Kidney (tissue), 13 donors: ENCODE measurements at regions not wholly inside any gene's neighbourhood (a gene's known extent, or its start where the extent isn't known, plus 50 kb on each side); places are given as distances from the start of the nearest gene placed in this dataset.

Source experiments
- DNase-seq, 5 donors: peaks; one replicate each; pipeline ENCODE4 v3.0.0-alpha.2; 2013 to 2020
- FAIRE-seq: peaks from 2 replicates; lab custom pipeline; 2012; peaks lifted over from hg19 to GRCh38; lab: Jason Lieb, UNC
- H3K27ac ChIP-seq, 2 donors: one replicate each; pipeline ENCODE4 v1.7.0; 2013; ENCODE audit warnings: low read depth in 2 of 2, low read length in 2 of 2, inconsistent platforms in 1 of 2
- H3K27me3 ChIP-seq: one replicate; pipeline ENCODE4 v1.7.1; 2013; ENCODE audit warnings: low read length, inconsistent platforms; ENCODE audit not compliant: control insufficient read depth, insufficient read depth
- H3K36me3 ChIP-seq, 3 donors: one replicate each; pipeline versions ENCODE4 v1.7.0 to v1.7.1; 2013; ENCODE audit warnings: low read length in 3 of 3, control low read depth in 1 of 3, inconsistent platforms in 1 of 3; ENCODE audit not compliant: insufficient read depth in 3 of 3, control insufficient read depth in 2 of 3
- H3K4me1 ChIP-seq, 3 donors: one replicate each; pipeline versions ENCODE4 v1.7.0 to v1.7.1; 2013; ENCODE audit warnings: low read length in 3 of 3, inconsistent platforms in 1 of 3, low read depth in 1 of 3; ENCODE audit not compliant: control insufficient read depth in 2 of 3, insufficient read depth in 2 of 3
- H3K4me3 ChIP-seq, 3 donors: one replicate each; pipeline versions ENCODE4 v1.7.0 to v1.8.1; 2013; ENCODE audit warnings: low read length in 3 of 3, control low read depth in 1 of 3, inconsistent platforms in 1 of 3
- H3K9ac ChIP-seq, 3 donors: one replicate each; pipeline versions ENCODE4 v1.7.0 to v1.7.1; 2013; ENCODE audit warnings: low read length in 3 of 3, control low read depth in 1 of 3, inconsistent platforms in 1 of 3
- H3K9me3 ChIP-seq, 3 donors: one replicate each; pipeline versions ENCODE4 v1.7.0 to v1.7.1; 2013; ENCODE audit warnings: low read length in 3 of 3, control low read depth in 1 of 3, inconsistent platforms in 1 of 3; ENCODE audit not compliant: control insufficient read depth in 2 of 3, insufficient read depth in 1 of 3
- CTCF ChIP-seq: IDR thresholded peaks from 3 replicates; pipeline ENCODE4 v1.5.1; 2012; ENCODE audit warnings: mild to moderate bottlenecking, moderate library complexity, borderline replicate concordance; ENCODE audit not compliant: insufficient read depth; ENCODE audit errors: extremely low read depth
- intact Hi-C: fragments of 100-400 bp; cut with DNase I; formaldehyde crosslinking; loops from one replicate; pipeline ENCODE4 v1.11.1; 2022
- donor health status: control.
- donor health status: control.
- donor health status: control.
- donor health status: control.
- donor health status: control.
- donor health status: DM: yes; HTN: yes; CAD: no.
- donor health status: Normal renal cell carcinoma (clear cell type).

GRCh38 chr9:89668216-89668865, 63.5 kb downstream of the GADD45G start:
- H3K4me3 ChIP-seq = no peak overlapping the region
- intact Hi-C loops = no loop called here
- no peaks in the 10 kb centered on the region for H3K27me3 ChIP-seq
- no peak overlapping the region for H3K9ac ChIP-seq
- no peak for TF ChIP-seq CTCF
- H3K4me1 ChIP-seq = peaks cover 0 to 16% (median 3%) of the 10 kb centered on the region in 3 donors
- DNase-seq (peak in 1 of 5 donors; percentile 30), FAIRE-seq (no peak)
- no peaks in the 10 kb centered on the region for H3K36me3 ChIP-seq
- H3K27ac ChIP-seq = no peak overlapping the region
- no peaks in the 10 kb centered on the region for H3K9me3 ChIP-seq

- Histone ChIP-seq H3K9me3 (no peaks in the 10 kb centered on the region), H3K4me3 (no peak overlapping the region), H3K4me1 (peaks cover 0 to 16% (median 3%) of the 10 kb centered on the region in 3 donors), H3K27me3 (no peaks in the 10 kb centered on the region), H3K36me3 (no peaks in the 10 kb centered on the region), H3K9ac (no peak overlapping the region), H3K27ac (no peak overlapping the region)
- TF ChIP-seq CTCF = no peak
- intact Hi-C loops = no loop called here
- peak in 1 of 5 donors; percentile 29 for DNase-seq
- no peak for FAIRE-seq
These were observed 64.0 kb downstream of the GADD45G start for GRCh38 chr9:89668866-89669246.

GRCh38 chr9:89669361-89669842, 64.6 kb downstream of the GADD45G start:
- Histone ChIP-seq H3K36me3 (no peaks in the 10 kb centered on the region), H3K27ac (no peak overlapping the region), H3K27me3 (no peaks in the 10 kb centered on the region), H3K9me3 (no peaks in the 10 kb centered on the region), H3K4me1 (peaks cover 0 to 16% (median 3%) of the 10 kb centered on the region in 3 donors), H3K9ac (no peak overlapping the region), H3K4me3 (no peak overlapping the region)
- no peak for TF ChIP-seq CTCF
- intact Hi-C loops = no loop called here
- FAIRE-seq (no peak), DNase-seq (peak in 1 of 5 donors; percentile 34)
